Fibroblast of the aortic adventitia (primary cell): ENCODE measurements at regions not wholly inside any gene's neighbourhood (a gene's known extent, or its start where the extent isn't known, plus 50 kb on each side); places are given as distances from the start of the nearest gene placed in this dataset.
A peak's percentile ranks its signal among the peaks of the same experiment; 100 is the strongest.

ENCODE experiments used
- DNase-seq: peaks from one replicate; pipeline ENCODE4 v3.0.0-alpha.2; 2010; ENCODE audit warnings: low read depth
- H3K4me3 ChIP-seq: 2 replicates; pipeline ENCODE4 v1.5.1; 2011; ENCODE audit warnings: low read depth, mild to moderate bottlenecking, control low read depth, low read length, moderate library complexity
- TF ChIP-seq, protein P1 (sequence below): IDR thresholded peaks from 2 replicates; pipeline ENCODE4 v1.5.1; 2011; ENCODE audit warnings: mild to moderate bottlenecking, low read length, control low read depth, inconsistent platforms; ENCODE audit not compliant: insufficient read depth

DNA sequence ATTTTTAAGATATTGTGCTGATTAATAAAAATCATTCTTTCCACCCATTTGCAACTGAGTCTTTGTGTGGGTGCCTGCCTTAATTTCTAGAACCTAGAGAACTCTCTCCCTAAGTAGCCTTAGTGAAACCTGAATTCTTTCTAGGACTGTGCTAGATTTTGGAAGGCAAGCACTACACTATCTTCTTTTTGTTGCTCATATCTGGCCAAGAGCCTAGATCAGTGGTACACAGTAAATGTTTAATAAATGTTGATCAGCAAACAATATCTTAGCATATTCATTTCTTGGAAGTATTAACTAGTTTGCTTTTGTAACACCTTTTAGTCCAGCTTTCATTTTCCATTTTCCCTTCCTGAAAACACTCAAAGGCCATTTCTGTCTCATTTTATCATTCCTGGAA, 108.5 kb upstream of the CARMIL1 start:
- TF ChIP-seq, protein P1, sequence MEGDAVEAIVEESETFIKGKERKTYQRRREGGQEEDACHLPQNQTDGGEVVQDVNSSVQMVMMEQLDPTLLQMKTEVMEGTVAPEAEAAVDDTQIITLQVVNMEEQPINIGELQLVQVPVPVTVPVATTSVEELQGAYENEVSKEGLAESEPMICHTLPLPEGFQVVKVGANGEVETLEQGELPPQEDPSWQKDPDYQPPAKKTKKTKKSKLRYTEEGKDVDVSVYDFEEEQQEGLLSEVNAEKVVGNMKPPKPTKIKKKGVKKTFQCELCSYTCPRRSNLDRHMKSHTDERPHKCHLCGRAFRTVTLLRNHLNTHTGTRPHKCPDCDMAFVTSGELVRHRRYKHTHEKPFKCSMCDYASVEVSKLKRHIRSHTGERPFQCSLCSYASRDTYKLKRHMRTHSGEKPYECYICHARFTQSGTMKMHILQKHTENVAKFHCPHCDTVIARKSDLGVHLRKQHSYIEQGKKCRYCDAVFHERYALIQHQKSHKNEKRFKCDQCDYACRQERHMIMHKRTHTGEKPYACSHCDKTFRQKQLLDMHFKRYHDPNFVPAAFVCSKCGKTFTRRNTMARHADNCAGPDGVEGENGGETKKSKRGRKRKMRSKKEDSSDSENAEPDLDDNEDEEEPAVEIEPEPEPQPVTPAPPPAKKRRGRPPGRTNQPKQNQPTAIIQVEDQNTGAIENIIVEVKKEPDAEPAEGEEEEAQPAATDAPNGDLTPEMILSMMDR = no peak
- DNase-seq = no peak
- no peak overlapping the region for H3K4me3 ChIP-seq

DNA sequence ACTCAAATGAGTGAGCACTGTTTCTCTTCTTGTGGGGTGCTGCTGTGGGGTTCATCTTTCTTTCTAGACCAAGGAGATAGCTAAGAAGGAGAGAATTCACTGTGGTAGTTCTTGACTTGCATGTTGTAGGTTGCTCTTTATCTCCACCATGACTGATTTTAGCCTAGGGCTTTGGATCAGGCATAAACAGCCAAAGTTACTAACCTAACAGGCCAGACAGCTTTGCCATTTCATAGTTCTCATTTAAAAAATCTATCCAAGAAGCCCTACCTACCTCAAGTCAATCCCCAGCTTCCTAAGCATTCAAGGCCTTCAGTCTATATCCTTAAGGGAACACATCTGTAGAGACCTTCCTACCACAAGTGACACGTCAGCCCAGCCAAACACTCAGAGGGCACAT, 107.9 kb upstream of the CARMIL1 start:
- H3K4me3 ChIP-seq = no peak overlapping the region
- no peak for DNase-seq
- TF ChIP-seq, protein P1 = no peak

DNA sequence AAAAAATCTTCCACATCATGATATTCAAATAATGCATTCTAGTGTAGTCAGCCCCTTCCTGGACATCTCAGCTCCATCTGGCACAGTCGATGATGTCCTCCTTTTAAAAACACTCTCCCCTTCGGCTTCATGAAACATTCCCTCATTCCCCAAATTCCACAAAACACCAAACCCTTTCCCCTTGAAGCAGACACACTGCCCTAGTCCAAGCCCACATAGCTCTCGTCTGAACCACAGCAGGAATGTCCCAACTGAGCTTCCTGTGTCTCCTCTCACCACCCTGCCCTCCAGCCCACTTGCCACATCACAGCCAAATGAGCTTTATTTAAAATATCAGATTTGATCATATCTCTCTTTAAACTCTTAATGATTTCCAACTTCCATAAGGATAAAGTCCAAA, 106.4 kb upstream of the CARMIL1 start:
- DNase-seq = peak; percentile 94
- TF ChIP-seq, protein P1 = no peak
- H3K4me3 ChIP-seq = no peak overlapping the region

DNA sequence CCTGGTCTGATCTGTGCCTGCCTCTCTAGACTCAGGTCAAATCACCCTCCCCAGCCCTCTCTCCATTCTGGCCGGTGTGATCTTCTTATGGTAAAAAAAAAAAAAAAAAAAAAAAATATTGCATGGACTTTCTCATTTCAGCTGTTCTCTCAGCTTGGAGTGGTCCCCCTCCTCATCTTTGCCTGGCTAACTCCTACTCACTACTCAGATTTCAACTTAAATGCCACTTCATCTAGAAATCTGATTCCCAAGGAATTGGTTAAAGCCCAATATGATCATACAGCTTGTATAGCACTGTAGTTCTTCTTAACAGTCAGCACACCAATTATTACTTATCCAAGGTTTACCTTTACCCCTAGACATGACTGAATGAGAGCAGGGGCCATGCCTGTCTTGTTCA, 105.9 kb upstream of the CARMIL1 start:
- TF ChIP-seq, protein P1 = no peak
- no peak for DNase-seq
- H3K4me3 ChIP-seq = no peak overlapping the region

DNA sequence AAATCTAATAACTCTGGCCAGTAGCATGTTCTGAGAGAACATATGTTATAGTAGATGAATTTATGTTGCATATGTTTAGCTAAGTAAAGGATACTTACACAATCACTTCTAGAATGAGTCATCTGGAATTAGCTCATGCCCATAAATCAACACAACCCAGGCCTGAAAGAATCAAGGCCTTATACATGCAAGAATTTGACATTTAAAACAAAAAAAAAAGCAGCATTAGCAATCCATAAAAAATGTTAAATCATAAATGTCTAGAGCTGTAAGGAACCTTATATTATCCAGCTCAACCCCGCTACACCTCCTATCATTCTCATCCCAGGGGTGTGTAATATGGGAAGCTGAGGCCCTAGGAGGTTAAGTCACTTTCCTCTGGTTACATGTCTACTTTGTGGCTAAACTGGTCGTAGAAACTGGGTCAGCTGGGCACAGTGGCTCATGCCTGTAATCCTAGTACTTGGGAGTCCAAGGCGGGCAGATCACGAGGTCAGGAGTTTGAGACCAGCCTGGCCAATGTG, 105.2 kb upstream of the CARMIL1 start:
- TF ChIP-seq, protein P1 = no peak
- peak; percentile 97 for DNase-seq

DNA sequence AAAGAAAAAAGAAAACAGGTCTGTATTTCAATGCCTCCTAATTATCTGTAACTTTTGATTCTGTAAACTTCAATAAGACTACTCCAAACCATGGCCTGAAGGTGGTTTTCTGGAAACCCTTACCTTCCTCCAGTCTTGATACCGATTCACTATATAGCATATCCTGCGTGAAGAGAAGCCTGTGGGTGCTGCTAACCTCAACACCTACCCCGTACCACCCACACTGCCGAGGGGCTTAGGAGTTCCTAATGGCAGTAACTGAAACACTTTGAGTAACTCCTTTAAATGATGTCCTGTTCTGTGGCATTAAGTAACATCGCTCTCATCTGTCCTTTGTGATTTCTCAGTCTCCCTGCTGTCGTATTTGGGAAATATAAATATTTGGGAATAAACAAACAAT, 104.5 kb upstream of the CARMIL1 start:
- DNase-seq = no peak
- TF ChIP-seq, protein P1 = no peak
- no peak overlapping the region for H3K4me3 ChIP-seq

More for the DNA sequence above, 105.2 kb upstream of the CARMIL1 start:
- H3K4me3 ChIP-seq = no peak overlapping the region

DNA sequence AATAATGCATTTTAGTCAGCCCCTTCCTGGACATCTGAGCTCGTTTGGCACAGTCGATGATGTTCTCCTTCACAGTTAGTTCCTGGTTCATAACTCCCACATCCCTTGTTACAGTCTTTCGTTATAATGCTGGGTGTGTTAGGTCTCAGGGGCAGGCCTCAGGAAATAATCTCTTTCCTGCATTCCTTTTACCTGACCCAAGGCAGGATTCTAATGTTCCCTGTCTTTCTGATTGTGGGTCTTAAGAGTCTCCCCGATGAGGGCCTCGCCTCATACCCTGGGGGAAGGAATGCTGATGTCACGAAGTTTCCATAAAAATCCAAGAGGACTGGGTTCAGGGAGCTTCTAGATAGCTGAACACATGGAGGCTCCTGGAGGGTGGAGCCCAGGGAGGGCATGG, 104.0 kb upstream of the CARMIL1 start:
- TF ChIP-seq, protein P1 = no peak
- H3K4me3 ChIP-seq = no peak overlapping the region
- no peak for DNase-seq
